HEK293 (cell line): ENCODE measurements at regions not wholly inside any gene's neighbourhood (a gene's known extent, or its start where the extent isn't known, plus 50 kb on each side); places are given as distances from the start of the nearest gene placed in this dataset.

Experiments used
- KLF16 ChIP-seq: fragments of 450-650 bp; formaldehyde crosslinking; IDR thresholded peaks from 2 replicates; pipeline ENCODE4 v1.5.1; 2017; ENCODE audit warnings: missing biosample characterization, missing genetic modification characterization
- ZBTB44 ChIP-seq: fragments of 450-650 bp; IDR thresholded peaks from 2 replicates; pipeline ENCODE4 v1.5.1; 2018; ENCODE audit warnings: missing biosample characterization, mild to moderate bottlenecking, missing genetic modification characterization
- ZNF274 ChIP-seq, 2 experiments: fragments of 200-500 bp in 1 of 2; fragments of 450-650 bp in 1 of 2; sonication (Bioruptor generic) in 1 of 2; formaldehyde crosslinking in 1 of 2; IDR thresholded peaks; 2 replicates each; pipeline versions ENCODE4 v1.5.1 to v1.6.1; 2014 to 2016; ENCODE audit warnings: borderline replicate concordance in 1 of 2, inconsistent platforms in 1 of 2, low read length in 1 of 2, missing biosample characterization in 1 of 2, missing genetic modification characterization in 1 of 2
- ZNF335 ChIP-seq: fragments of 450-650 bp; formaldehyde crosslinking; conservative IDR thresholded peaks from 2 replicates; pipeline ENCODE4 v1.5.1; 2016; ENCODE audit warnings: missing biosample characterization, missing genetic modification characterization
- TF ChIP-seq, protein P1 (sequence below): fragments of 450-650 bp; formaldehyde crosslinking; IDR thresholded peaks from 2 replicates; pipeline ENCODE4 v1.5.1; 2016; ENCODE audit warnings: missing biosample characterization, missing genetic modification characterization

DNA sequence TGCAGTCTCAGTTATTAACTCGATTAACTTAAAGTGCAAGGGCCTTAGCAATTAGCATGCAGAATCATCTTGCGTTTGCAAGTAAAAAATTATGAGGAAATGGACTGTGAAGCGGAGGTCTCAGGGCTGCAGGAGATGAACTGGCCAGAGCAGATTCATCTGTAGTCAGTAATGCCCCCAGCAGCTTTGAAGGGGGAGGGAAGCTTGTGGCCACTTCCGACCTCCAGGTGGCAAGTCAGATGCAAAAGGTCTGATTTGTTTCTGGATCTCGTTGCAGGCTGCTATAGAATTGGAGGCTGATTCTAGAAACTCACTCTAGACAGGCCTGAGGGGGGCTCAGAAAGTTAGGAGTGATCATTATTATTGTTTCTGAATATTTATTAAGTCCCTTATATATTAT, 107.4 kb upstream of the RGS6 start:
- TF ChIP-seq KLF16 (tag by site-specific recombination) = no peak
- TF ChIP-seq, protein P1, sequence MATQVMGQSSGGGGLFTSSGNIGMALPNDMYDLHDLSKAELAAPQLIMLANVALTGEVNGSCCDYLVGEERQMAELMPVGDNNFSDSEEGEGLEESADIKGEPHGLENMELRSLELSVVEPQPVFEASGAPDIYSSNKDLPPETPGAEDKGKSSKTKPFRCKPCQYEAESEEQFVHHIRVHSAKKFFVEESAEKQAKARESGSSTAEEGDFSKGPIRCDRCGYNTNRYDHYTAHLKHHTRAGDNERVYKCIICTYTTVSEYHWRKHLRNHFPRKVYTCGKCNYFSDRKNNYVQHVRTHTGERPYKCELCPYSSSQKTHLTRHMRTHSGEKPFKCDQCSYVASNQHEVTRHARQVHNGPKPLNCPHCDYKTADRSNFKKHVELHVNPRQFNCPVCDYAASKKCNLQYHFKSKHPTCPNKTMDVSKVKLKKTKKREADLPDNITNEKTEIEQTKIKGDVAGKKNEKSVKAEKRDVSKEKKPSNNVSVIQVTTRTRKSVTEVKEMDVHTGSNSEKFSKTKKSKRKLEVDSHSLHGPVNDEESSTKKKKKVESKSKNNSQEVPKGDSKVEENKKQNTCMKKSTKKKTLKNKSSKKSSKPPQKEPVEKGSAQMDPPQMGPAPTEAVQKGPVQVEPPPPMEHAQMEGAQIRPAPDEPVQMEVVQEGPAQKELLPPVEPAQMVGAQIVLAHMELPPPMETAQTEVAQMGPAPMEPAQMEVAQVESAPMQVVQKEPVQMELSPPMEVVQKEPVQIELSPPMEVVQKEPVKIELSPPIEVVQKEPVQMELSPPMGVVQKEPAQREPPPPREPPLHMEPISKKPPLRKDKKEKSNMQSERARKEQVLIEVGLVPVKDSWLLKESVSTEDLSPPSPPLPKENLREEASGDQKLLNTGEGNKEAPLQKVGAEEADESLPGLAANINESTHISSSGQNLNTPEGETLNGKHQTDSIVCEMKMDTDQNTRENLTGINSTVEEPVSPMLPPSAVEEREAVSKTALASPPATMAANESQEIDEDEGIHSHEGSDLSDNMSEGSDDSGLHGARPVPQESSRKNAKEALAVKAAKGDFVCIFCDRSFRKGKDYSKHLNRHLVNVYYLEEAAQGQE (tag by site-specific recombination) = no peak
- no peak for TF ChIP-seq ZNF274 (IDR thresholded peaks at IDR 0.05; ENCODE audit: low read length)
- TF ChIP-seq ZNF274 (tag by site-specific recombination; IDR thresholded peaks at IDR 0.05; ENCODE audit: borderline replicate concordance) = no peak
- TF ChIP-seq ZBTB44 (tag by site-specific recombination) = no peak
- TF ChIP-seq ZNF335 (tag by site-specific recombination) = no peak
